GM18499 (cell line): ENCODE measurements at regions not wholly inside any gene's neighbourhood (a gene's known extent, or its start where the extent isn't known, plus 50 kb on each side); places are given as distances from the start of the nearest gene placed in this dataset.
"Not testable (repeated sequence)": the region's sequence is repeated elsewhere in the genome, so short reads cannot be mapped to it uniquely, and the experiment has no call there.

ENCODE experiments used
- ATAC-seq: cut with Tn5 transposase; IDR thresholded peaks from one replicate; pipeline ENCODE4 v1.9.1; 2021; ENCODE audit warnings: moderate number of reproducible peaks; ENCODE audit not compliant: insufficient read depth, unreplicated experiment

- no peak for ATAC-seq
These were observed 489.2 kb upstream of the UBE2E2 start for GRCh38 chr3:22713936-22714335.

- ATAC-seq = no peak
These were observed 488.4 kb upstream of the UBE2E2 start for GRCh38 chr3:22714749-22715148.

DNA sequence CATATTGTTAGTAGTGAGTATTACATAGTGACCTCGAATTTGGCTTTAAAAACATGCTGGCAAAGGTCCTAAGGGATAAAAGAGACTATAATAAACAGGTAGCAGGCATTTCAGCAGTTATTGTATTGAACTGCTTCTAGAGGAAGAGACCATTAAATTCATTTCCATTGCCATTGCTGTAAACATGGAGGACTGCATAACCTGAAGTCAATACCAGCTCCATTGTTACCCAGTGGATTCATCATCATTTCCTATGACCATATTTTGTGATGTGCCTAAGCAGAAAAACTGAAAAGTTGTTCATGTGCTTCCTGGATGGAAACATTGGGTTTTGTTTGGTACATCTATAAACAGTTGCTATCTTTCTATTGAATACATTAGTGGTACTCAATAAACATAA, 482.5 kb upstream of the UBE2E2 start:
- ATAC-seq = no peak

- no peak for ATAC-seq
These were observed 478.7 kb upstream of the UBE2E2 start for GRCh38 chr3:22724420-22724819.

GRCh38 chr3:22728406-22728805, 474.7 kb upstream of the UBE2E2 start:
- no peak for ATAC-seq

GRCh38 chr3:22729212-22729611, 473.9 kb upstream of the UBE2E2 start:
- no peak for ATAC-seq

DNA sequence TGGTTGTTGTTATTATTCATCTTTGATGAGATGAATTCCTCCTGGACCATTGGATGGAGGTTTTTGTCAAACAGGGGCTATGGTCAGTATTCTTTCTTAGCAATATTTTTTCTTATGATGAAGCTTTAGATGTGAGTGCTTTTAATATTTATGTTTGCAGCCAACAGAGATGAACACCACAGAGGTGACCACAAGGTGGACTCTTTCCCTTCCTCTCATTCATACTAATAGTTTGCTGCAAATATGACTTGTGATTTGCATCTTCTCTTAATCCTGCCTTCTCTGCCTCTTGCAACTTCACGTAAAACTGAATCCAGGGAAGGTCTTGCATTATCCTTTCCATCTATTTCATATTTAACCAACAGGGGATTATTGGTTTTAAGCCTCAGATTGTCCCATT, 473.1 kb upstream of the UBE2E2 start:
- no peak for ATAC-seq

GRCh38 chr3:22730701-22731100, 472.4 kb upstream of the UBE2E2 start:
- ATAC-seq = no peak

GRCh38 chr3:22731901-22732300, 471.2 kb upstream of the UBE2E2 start:
- ATAC-seq = no peak

- ATAC-seq = no peak
These were observed 470.5 kb upstream of the UBE2E2 start for GRCh38 chr3:22732641-22733040.

DNA sequence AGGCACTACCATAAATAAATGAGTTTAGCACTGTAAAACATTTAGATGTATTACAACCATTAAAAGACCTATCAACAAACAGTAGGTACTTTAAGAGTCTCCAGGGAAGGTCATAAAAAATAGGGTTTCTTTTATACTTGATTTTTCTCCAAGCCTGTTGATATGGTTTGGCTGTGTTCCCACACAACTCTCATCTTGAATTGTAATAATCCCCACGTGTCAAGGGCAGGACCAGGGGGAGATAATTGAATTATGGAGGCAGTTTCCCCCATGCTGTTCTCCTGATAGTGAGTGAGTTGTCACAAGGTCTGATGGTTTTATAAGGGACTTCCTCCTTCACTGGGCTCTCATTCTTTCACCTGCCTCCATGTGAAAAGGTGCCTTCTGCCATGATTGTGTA, 468.9 kb upstream of the UBE2E2 start:
- no peak for ATAC-seq

GRCh38 chr3:22734756-22735155, 468.4 kb upstream of the UBE2E2 start:
- ATAC-seq = no peak

GRCh38 chr3:22735373-22735772, 467.8 kb upstream of the UBE2E2 start:
- ATAC-seq = no peak

DNA sequence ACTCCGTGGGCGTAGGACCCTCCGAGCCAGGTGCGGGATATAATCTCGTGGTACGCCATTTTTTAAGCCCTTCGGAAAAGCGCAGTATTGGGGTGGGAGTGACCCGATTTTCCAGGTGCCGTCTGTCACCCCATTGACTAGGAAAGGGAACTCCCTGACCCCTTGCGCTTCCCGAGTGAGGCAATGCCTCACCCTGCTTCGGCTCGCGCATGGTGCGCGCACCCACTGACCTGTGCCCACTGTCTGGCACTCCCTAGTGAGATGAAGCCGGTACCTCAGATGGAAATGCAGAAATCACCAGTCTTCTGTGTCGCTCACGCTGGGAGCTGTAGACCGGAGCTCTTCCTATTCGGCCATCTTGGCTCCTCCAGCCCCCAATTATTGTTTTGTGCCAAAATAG, 459.7 kb upstream of the UBE2E2 start:
- not testable (repeated sequence) for ATAC-seq

- no peak for ATAC-seq
These were observed 457.8 kb upstream of the UBE2E2 start for GRCh38 chr3:22745321-22745720.

- no peak for ATAC-seq
These were observed 456.9 kb upstream of the UBE2E2 start for GRCh38 chr3:22746221-22746620.

DNA sequence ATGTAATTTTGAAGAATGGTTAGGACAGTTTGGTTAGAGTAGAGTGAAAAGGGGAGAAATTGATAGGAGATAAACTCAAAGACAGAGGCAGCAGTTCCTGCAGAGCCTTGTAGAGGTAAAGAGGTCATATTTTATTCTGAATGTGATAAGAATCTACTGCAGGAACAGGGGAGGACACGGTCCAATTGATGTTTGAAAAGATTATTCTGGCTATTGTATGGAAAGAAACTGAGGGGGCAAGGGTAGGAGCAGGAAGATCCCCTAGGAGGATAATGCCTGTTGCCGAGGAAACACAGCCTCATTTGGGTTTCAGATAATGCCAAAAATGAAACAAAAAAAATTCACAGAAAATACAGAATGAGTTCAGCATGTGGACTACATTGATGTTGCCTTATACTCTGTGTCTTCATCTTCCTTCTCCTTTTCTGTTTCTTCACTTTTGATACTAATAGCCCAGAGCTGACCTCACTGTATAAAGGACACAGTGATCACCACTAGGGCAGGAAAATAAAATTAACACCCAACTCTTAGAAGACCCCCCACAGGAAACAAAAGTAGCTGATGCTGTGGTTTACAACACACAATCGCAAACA, 454.6 kb upstream of the UBE2E2 start:
- no peak for ATAC-seq

- ATAC-seq = no peak
These were observed 443.4 kb upstream of the UBE2E2 start for GRCh38 chr3:22759636-22760310.

DNA sequence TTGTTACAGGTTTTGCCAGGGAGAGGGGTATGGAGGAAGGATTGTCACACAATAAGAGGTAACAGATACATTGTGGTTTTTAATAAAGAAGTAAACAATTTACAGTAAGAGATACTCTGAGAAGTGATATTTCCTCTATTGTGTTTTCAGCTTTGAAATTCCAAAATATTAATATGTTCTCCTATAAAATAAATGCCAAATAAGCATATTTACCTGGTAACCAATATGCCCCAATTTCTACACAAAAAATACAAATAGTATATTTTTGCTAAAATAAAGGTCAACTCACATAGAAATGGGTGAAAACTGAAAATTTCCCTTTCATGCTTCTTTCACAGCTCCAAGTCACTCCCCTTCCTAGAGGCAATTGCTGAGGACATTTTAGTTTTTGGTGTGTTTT, 437.4 kb upstream of the UBE2E2 start:
- ATAC-seq = no peak

GRCh38 chr3:22777834-22778233, 425.3 kb upstream of the UBE2E2 start:
- no peak for ATAC-seq

- no peak for ATAC-seq
These were observed 423.4 kb upstream of the UBE2E2 start for GRCh38 chr3:22779737-22780136.

DNA sequence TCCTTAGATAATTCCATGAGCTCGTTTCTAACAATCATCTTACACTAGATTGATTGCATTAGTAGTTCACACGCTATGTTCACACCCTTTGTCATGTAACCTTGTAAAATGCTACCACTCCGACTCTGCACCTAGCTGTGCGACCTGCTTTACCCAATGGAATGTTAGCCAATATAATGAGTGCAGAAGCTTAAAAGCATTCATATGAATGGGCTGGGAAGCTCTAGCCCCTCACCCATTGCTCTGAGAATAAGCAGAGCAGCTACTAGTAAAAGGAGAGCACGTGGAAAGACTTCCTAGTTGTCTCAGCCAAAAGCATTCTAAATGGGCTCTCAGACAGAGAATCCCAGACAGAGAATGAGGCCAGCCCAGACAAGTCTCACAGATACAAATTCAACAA, 410.6 kb upstream of the UBE2E2 start:
- no peak for ATAC-seq
